HCT116 (cell line): ENCODE measurements at regions not wholly inside any gene's neighbourhood (a gene's known extent, or its start where the extent isn't known, plus 50 kb on each side); places are given as distances from the start of the nearest gene placed in this dataset.
"Not testable (repeated sequence)": the region's sequence is repeated elsewhere in the genome, so short reads cannot be mapped to it uniquely, and the experiment has no call there.

ENCODE experiments used
- ATAC-seq: fragments of 200-7000 bp; cut with Tn5 transposase; 2 replicates; pipeline ENCODE4 v1.9.1; 2020; ENCODE audit warnings: mild to moderate bottlenecking, moderate library complexity
- BruUV-seq: library from RNA; stranded (reverse); fragments of 400-500 nt; replicated peaks from 2 replicates; lab custom pipeline; 2021; lab: Mats Ljungman, UMichigan
- CTCF ChIA-PET: fragments of 300-600 bp; sonication (Branson Sonifier 250); formaldehyde crosslinking; loops from one replicate; lab custom pipeline; 2021; ENCODE audit warnings: antibody characterized with exemption; lab: Charles Lee
- POLR2A ChIA-PET: fragments of 300-600, 350-600 bp; sonication (Branson Sonifier 250); formaldehyde crosslinking; loops from one replicate; lab custom pipeline; 2021; ENCODE audit warnings: antibody characterized with exemption; lab: Charles Lee
- RAD21 ChIA-PET, 2 experiments: fragments of 300-600 bp; sonication (Branson Sonifier 250); formaldehyde crosslinking; loops; one replicate each; lab custom pipeline; 2023; ENCODE audit warnings: low total read pairs in 2 of 2; ENCODE audit not compliant: uncharacterized antibody in 2 of 2, unreplicated experiment in 2 of 2, low non-redundant PET in 1 of 2; lab: Charles Lee
- DNase-seq: peaks from one replicate; pipeline ENCODE4 v3.0.0-alpha.2; 2010; ENCODE audit warnings: low read depth, low spot score
- H2AFZ ChIP-seq: fragments of 200-600 bp; shearing (Covaris generic), sonication (generic); 2 replicates; pipeline ENCODE4 v1.6.1; 2017; ENCODE audit warnings: low read depth, mixed run types, mixed read lengths, antibody characterized with exemption, low read length; ENCODE audit not compliant: poor library complexity, severe bottlenecking
- H3K27ac ChIP-seq: 2 replicates; pipeline ENCODE4 v1.5.1; 2012; ENCODE audit warnings: low read depth, low read length
- H3K27me3 ChIP-seq: fragments of 200-600 bp; sonication (generic); 2 replicates; pipeline ENCODE4 v1.6.1; 2016; ENCODE audit warnings: mixed run types, low read length, mixed read lengths; ENCODE audit not compliant: insufficient read depth
- H3K36me3 ChIP-seq, 2 experiments: fragments of 200-500 bp in 1 of 2; fragments of 200-600 bp in 1 of 2; sonication (Bioruptor generic) in 1 of 2; sonication (generic) in 1 of 2; 2 replicates each; pipeline versions ENCODE4 v1.5.1 to v1.6.1; 2014 to 2016; ENCODE audit warnings: low read length in 2 of 2, inconsistent platforms in 1 of 2, mixed read lengths in 1 of 2, mixed run types in 1 of 2; ENCODE audit not compliant: insufficient read depth in 2 of 2, control insufficient read depth in 1 of 2
- H3K4me1 ChIP-seq, 2 experiments: fragments of 200-600 bp in 1 of 2; sonication (generic) in 1 of 2; 2 replicates each; pipeline versions ENCODE4 v1.5.1 to v1.6.1; 2012 to 2017; ENCODE audit warnings: low read length in 2 of 2, inconsistent platforms in 1 of 2, mild to moderate bottlenecking in 1 of 2, mixed read lengths in 1 of 2, mixed run types in 1 of 2, moderate library complexity in 1 of 2; ENCODE audit not compliant: insufficient read depth in 2 of 2, control insufficient read depth in 1 of 2
- H3K4me2 ChIP-seq: fragments of 200-600 bp; sonication (generic); 2 replicates; pipeline ENCODE4 v1.6.1; 2017; ENCODE audit warnings: mixed run types, low read length, mixed read lengths
- H3K4me3 ChIP-seq, 2 experiments: fragments of 200-600 bp in 1 of 2; sonication (generic) in 1 of 2; replicated peaks in 1 of 2; 2 replicates each; pipeline ENCODE4 v1.5.1; 2011 to 2016; ENCODE audit warnings: low read length in 2 of 2, control low read depth in 1 of 2, low read depth in 1 of 2, mild to moderate bottlenecking in 1 of 2, mixed read lengths in 1 of 2, mixed run types in 1 of 2
- H3K79me2 ChIP-seq: fragments of 200-600 bp; sonication (generic); 2 replicates; pipeline ENCODE4 v1.6.1; 2017; ENCODE audit warnings: mild to moderate bottlenecking, mixed run types, low read length, moderate library complexity, mixed read lengths; ENCODE audit not compliant: insufficient read depth
- H3K9ac ChIP-seq: fragments of 200-600 bp; sonication (generic); 2 replicates; pipeline ENCODE4 v1.6.1; 2016; ENCODE audit warnings: low read length, mixed read lengths
- H3K9me2 ChIP-seq: fragments of 200-600 bp; sonication (generic), shearing (Covaris generic); 2 replicates; pipeline ENCODE4 v1.6.1; 2017; ENCODE audit warnings: mixed run types, mild to moderate bottlenecking, moderate library complexity; ENCODE audit not compliant: insufficient read depth
- H3K9me3 ChIP-seq, 2 experiments: fragments of 200-500 bp in 1 of 2; fragments of 200-600 bp in 1 of 2; sonication (Bioruptor generic) in 1 of 2; sonication (generic) in 1 of 2; 2 replicates each; pipeline ENCODE4 v1.6.1; 2014 to 2017; ENCODE audit warnings: low read length in 2 of 2, mixed read lengths in 2 of 2, inconsistent platforms in 1 of 2, low read depth in 1 of 2, mild to moderate bottlenecking in 1 of 2, mixed run types in 1 of 2, moderate library complexity in 1 of 2; ENCODE audit not compliant: control insufficient read depth in 1 of 2, insufficient read depth in 1 of 2
- H4K20me1 ChIP-seq: fragments of 200-600 bp; sonication (generic), shearing (Covaris generic); 2 replicates; pipeline ENCODE4 v1.6.1; 2017; ENCODE audit warnings: mixed run types, mild to moderate bottlenecking, moderate library complexity; ENCODE audit not compliant: insufficient read depth
- CBX3 ChIP-seq: IDR thresholded peaks from 2 replicates; pipeline ENCODE4 v1.6.1; 2012; ENCODE audit warnings: low read depth
- EZH2phosphoT487 ChIP-seq: fragments of 200-600 bp; IDR thresholded peaks from 2 replicates; pipeline ENCODE4 v1.6.1; 2018; ENCODE audit warnings: antibody characterized with exemption, borderline replicate concordance
- POLR2A ChIP-seq: IDR thresholded peaks from 2 replicates; pipeline ENCODE4 v1.7.0; 2011; ENCODE audit warnings: borderline replicate concordance; ENCODE audit not compliant: insufficient read depth, insufficient read length; ENCODE audit errors: extremely low read depth
- SRF ChIP-seq: IDR thresholded peaks from 2 replicates; pipeline ENCODE4 v1.6.1; 2012; ENCODE audit warnings: low read depth
- YY1 ChIP-seq: IDR thresholded peaks from 2 replicates; pipeline ENCODE4 v1.6.1; 2011; ENCODE audit warnings: low read length, low read depth, moderate library complexity, mild to moderate bottlenecking; ENCODE audit not compliant: insufficient replicate concordance; ENCODE audit errors: extremely low read depth
- ZNF274 ChIP-seq: fragments of 200-500 bp; sonication (Bioruptor generic); IDR thresholded peaks from 2 replicates; pipeline ENCODE4 v1.6.1; 2014; ENCODE audit warnings: mild to moderate bottlenecking, low read depth, low read length, inconsistent platforms
- intact Hi-C: fragments of 100-400 bp; cut with micrococcal nuclease; formaldehyde crosslinking; loops from 2 replicates; pipeline ENCODE4 v1.10.0; 2022
- TF ChIP-seq, protein P1 (sequence below): IDR thresholded peaks from 2 replicates; pipeline ENCODE4 v1.6.1; 2012
- TF ChIP-seq, protein P2 (sequence below), 3 experiments: fragments of 200-600 bp in 1 of 3; sonication (generic) in 1 of 3; IDR thresholded peaks in 2 of 3; conservative IDR thresholded peaks in 1 of 3; 2 replicates each; pipeline ENCODE4 v1.5.1; 2012 to 2017; ENCODE audit warnings: low read depth in 2 of 3, low read length in 2 of 3, antibody characterized with exemption in 1 of 3, borderline replicate concordance in 1 of 3, control low read depth in 1 of 3, mild to moderate bottlenecking in 1 of 3, mixed read lengths in 1 of 3, mixed run types in 1 of 3, moderate library complexity in 1 of 3; ENCODE audit not compliant: insufficient read depth in 1 of 3
- TF ChIP-seq, protein P3 (sequence below): IDR thresholded peaks from 2 replicates; pipeline ENCODE4 v1.6.1; 2012

GRCh38 chr14:105746124-105746514 lies 219.7 kb downstream of the TMEM121 start:
- Histone ChIP-seq H2AFZ (no peak overlapping the region), H3K9me3 (no peaks in the 10 kb centered on the region), H4K20me1 (no peaks in the 10 kb centered on the region), H3K27me3 (peaks cover 6% of the 10 kb centered on the region; the same call in 1 of the 2 replicates), H3K4me1 (peaks cover 4 to 6% of the 10 kb centered on the region in 2 experiments; a peak in 3 of 4 replicates), H3K36me3 (no peaks in the 10 kb centered on the region), H3K27ac (no peak overlapping the region), H3K9ac (no peak overlapping the region), H3K4me2 (no peak overlapping the region), H3K9me2 (no peaks in the 10 kb centered on the region), H3K4me3 (no peak overlapping the region), H3K79me2 (no peaks in the 10 kb centered on the region)
- POLR2A ChIA-PET: no interaction called here
- ATAC-seq (no peak), DNase-seq (no peak)
- intact Hi-C loops: no loop called here
- BruUV-seq: no TSS peak
- CTCF ChIA-PET: no interaction called here
- TF ChIP-seq YY1: no peak
- TF ChIP-seq ZNF274: no peak
- no peak for TF ChIP-seq EZH2phosphoT487
- no peak for TF ChIP-seq CBX3
- no peak for TF ChIP-seq SRF
- TF ChIP-seq POLR2A: no peak
- TF ChIP-seq, protein P1, sequence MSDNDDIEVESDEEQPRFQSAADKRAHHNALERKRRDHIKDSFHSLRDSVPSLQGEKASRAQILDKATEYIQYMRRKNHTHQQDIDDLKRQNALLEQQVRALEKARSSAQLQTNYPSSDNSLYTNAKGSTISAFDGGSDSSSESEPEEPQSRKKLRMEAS: no peak
- TF ChIP-seq, protein P2, sequence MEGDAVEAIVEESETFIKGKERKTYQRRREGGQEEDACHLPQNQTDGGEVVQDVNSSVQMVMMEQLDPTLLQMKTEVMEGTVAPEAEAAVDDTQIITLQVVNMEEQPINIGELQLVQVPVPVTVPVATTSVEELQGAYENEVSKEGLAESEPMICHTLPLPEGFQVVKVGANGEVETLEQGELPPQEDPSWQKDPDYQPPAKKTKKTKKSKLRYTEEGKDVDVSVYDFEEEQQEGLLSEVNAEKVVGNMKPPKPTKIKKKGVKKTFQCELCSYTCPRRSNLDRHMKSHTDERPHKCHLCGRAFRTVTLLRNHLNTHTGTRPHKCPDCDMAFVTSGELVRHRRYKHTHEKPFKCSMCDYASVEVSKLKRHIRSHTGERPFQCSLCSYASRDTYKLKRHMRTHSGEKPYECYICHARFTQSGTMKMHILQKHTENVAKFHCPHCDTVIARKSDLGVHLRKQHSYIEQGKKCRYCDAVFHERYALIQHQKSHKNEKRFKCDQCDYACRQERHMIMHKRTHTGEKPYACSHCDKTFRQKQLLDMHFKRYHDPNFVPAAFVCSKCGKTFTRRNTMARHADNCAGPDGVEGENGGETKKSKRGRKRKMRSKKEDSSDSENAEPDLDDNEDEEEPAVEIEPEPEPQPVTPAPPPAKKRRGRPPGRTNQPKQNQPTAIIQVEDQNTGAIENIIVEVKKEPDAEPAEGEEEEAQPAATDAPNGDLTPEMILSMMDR (IDR thresholded peaks at IDR 0.05 in 2 of 3, conservative IDR thresholded peaks at IDR 0.05 in 1 of 3; ENCODE audit: borderline replicate concordance in 1 of 3, insufficient read depth in 1 of 3, low read depth in 2 of 3, low read length in 2 of 3): no peak
- TF ChIP-seq, protein P3, sequence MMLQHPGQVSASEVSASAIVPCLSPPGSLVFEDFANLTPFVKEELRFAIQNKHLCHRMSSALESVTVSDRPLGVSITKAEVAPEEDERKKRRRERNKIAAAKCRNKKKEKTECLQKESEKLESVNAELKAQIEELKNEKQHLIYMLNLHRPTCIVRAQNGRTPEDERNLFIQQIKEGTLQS: no peak
- RAD21 ChIA-PET: interaction anchor here in 1 of 2 experiments (0.7 kb wide), 1 partner anchor 186 kb away, joined by 3 read pairs; no protein-coding TSS in a partner anchor

DNA sequence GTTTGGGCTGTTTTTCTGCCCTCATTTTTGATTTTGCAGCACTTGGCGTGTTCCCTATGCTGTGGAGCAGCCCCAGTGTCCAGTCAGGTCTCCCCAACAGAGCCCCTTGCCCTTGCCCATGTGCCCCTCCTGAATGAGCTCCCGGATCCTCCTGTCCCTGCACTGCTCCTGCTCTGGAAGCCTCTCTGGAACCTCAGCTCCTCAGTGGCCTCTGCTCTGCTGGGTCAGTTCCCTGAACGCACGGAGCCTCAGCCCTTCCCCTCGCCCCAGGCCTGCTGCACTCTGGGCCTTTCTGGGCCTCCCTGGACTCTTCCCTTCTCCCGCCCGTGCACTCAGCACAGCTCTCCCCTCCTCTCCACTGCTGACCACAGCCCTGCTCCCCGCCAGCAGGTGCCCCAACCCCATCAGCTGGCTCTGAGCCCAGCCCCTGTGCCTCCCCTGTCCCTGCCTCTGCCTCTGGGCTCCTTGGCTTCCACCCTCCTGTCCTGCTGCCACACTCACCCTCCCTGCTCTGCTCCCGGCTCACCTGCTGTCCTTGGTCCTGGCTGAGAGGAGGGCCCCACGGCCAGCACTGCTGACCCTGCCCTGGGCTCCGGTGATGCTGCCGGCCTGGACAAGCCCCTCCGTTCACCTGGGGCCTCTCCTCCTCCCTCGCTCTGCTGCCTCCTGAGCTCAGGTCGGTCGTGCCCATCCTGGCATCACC lies 220.6 kb downstream of the TMEM121 start:
- intact Hi-C loops, POLR2A ChIA-PET, ATAC-seq: not testable (repeated sequence)

GRCh38 chr14:105747503-105748203 lies 221.3 kb downstream of the TMEM121 start:
- ATAC-seq, H3K79me2 ChIP-seq, H3K4me1 ChIP-seq, H3K27me3 ChIP-seq, POLR2A ChIA-PET, CTCF ChIA-PET, H3K27ac ChIP-seq, H3K9me3 ChIP-seq, H3K9ac ChIP-seq, RAD21 ChIA-PET, H3K9me2 ChIP-seq, H4K20me1 ChIP-seq, H3K36me3 ChIP-seq, DNase-seq, intact Hi-C loops, H2AFZ ChIP-seq, BruUV-seq, H3K4me3 ChIP-seq: not testable (repeated sequence)
- peak overlapping the region; percentile 38 for H3K4me2 ChIP-seq

More for the DNA sequence above, 220.6 kb downstream of the TMEM121 start:
- H3K36me3 ChIP-seq, H3K4me2 ChIP-seq, H3K79me2 ChIP-seq, H3K27ac ChIP-seq, H3K4me1 ChIP-seq, H3K9ac ChIP-seq, RAD21 ChIA-PET, H3K27me3 ChIP-seq, H3K9me3 ChIP-seq, H3K4me3 ChIP-seq, DNase-seq, BruUV-seq, H4K20me1 ChIP-seq, H2AFZ ChIP-seq, H3K9me2 ChIP-seq: not testable (repeated sequence)
- CTCF ChIA-PET: interaction anchor here (0.5 kb wide), 1 partner anchor 27 kb away, joined by 5 read pairs; no protein-coding TSS in a partner anchor
